ACHN (cell line): ENCODE measurements at regions not wholly inside any gene's neighbourhood (a gene's known extent, or its start where the extent isn't known, plus 50 kb on each side); places are given as distances from the start of the nearest gene placed in this dataset.

Experiments
- DNase-seq: peaks from one replicate; pipeline ENCODE4 v3.0.0-alpha.2; 2015
- in situ Hi-C: cut with HindIII; loops from 2 replicates; pipeline ENCODE4 v1.10.0; 2017; ENCODE audit warnings: low sequenced_read_pairs, low pct_ligation_motif_present, low pct_unique_long_range_greater_than_20kb

DNA sequence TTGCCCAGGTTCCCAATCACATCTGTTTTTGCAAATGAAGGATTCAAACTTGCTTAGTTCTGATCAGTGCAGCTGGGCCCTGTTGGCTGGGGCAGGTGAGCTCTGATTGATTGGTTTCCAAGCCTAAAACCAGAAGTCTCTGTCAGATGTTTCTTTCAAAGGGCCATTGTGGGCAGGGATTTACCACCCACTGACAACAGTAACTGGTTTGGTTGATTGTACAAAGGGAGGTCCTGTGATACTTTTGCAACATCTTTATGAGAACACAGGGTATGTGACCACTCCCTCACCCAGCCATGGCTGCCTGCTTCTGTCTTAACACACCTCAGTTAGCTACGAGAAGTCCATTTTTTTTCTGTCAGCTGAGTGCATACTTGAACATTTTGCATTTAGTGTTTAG lies 184.1 kb downstream of the FLRT2 start:
- no peak for DNase-seq
- in situ Hi-C loops = no loop called here

DNA sequence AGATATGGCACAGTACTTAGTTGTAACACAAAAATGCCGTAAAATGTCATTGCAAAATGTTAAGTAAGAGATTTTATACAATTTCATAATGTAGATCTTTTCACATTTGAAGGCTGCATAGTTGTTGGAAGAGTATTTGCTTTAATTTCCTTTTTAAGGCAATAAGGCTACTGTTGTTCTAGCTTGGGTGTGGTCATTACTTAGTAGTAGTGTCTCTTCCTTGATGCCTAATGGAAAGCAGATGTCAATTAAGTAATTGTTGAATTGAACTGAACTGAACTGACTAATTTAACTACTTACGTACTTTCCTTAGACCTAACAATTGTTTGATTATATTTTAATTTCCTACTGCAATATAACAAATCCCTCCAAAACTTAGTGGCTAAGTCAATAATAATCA lies 181.7 kb downstream of the FLRT2 start:
- in situ Hi-C loops = no loop called here
- DNase-seq = no peak
